D341Med (cell line): ENCODE measurements at regions not wholly inside any gene's neighbourhood (a gene's known extent, or its start where the extent isn't known, plus 50 kb on each side); places are given as distances from the start of the nearest gene placed in this dataset.

Source experiments
- DNase-seq: peaks from one replicate; pipeline ENCODE4 v3.0.0; 2012; ENCODE audit warnings: low spot score

GRCh38 chr2:151083856-151084795 is 177.5 kb downstream of the RBM43 start:
- no peak for DNase-seq

DNA sequence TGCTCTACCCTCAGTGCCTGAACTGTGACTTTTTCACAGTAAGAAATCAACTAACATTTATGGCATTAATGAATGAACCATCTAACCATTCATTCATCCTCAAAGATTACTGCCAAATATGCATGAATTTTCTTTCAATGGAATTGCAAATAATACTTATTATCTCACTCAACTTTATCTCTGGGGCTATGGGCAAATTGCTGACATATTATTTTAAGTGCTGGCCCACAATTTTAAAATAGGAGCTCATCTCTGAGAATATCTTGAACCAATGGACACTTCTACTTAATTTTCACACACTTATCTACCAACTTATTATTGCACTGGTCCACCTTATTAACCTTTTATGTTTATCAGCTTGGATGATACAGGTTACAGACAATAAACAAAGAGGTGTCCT is 182.8 kb downstream of the RBM43 start:
- DNase-seq, result no peak

GRCh38 chr2:151071906-151072305 is 189.8 kb downstream of the RBM43 start:
- DNase-seq, result no peak

- peak; percentile 20 for DNase-seq
Observed at GRCh38 chr2:151071382-151071781, 190.3 kb downstream of the RBM43 start.

GRCh38 chr2:151070253-151070652 is 191.4 kb downstream of the RBM43 start:
- DNase-seq, result no peak

GRCh38 chr2:151067658-151068369 is 193.8 kb downstream of the RBM43 start:
- no peak for DNase-seq

- no peak for DNase-seq
Observed at GRCh38 chr2:151063271-151063670, 198.4 kb downstream of the RBM43 start.

DNA sequence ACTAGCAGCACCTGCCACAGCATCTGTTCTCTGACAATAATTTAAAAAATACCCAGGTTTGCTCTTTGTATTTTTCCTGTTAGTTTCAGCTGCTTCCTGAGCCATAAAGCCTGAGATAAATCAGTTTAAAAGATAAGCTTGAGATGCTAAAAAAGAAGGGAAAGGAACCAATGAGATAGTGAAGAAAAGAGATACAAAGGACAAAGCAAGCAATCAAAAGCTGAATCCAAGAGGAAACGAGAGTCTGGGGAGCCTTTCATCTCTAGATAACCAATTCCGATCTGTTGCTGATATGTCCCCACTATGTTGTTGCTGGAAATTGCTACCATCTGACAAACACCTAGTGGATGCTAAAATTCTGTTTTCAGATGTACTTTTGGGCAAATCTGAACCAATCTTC is 201.4 kb downstream of the RBM43 start:
- DNase-seq, result no peak

- no peak for DNase-seq
Observed at GRCh38 chr2:151056870-151057269, 204.8 kb downstream of the RBM43 start.

- DNase-seq, result no peak
Observed at GRCh38 chr2:151053661-151053990, 208.0 kb downstream of the RBM43 start.

GRCh38 chr2:151052850-151053660 is 208.6 kb downstream of the RBM43 start:
- no peak for DNase-seq

DNA sequence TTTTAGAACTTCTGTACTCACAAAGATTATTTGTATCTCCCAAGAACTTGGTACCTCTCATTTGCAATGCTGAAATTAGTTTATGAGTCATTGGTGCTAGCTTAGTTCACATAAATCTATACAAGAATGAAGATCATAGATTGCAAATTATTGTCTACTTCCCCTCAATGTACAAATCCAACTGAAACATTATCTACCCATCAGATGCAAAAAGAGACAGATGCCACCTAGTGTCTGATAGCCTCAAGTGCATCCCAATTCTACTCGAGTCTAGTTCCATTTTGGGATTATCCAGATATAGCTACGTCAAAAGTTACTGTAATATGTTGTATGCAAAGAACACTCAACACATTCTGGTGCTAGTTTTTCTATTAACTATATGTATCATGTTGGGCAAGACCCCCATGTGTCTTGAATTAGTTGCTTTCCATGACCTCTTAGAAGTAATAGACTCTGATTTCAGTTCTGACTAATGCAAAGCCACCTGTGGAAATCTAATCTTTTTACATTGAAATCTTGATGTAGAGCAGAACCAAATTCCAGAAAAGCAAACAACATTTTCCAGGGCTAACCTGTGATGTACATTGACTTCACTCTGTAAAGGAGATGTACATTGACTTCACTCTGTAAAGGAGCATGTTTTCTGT is 210.0 kb downstream of the RBM43 start:
- DNase-seq, result peak; percentile 39

DNA sequence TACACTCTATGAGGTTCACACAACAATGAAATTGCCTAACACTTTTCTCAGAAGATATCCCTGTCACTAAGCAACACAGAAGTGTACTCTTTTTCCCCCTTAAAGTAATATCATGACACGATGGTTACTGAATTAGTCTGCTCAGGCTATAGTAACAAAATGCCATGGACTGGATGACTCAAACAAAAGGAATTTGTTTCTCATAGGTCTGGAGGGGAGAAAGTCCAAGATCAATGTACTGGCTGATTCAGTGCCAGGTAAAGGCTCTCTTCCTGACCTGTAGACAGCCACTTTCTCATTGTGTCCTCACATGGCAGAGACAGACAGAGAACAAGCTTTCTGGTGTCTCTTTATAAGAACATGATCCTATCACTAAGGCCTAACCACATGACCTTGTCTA is 211.9 kb downstream of the RBM43 start:
- no peak for DNase-seq

DNA sequence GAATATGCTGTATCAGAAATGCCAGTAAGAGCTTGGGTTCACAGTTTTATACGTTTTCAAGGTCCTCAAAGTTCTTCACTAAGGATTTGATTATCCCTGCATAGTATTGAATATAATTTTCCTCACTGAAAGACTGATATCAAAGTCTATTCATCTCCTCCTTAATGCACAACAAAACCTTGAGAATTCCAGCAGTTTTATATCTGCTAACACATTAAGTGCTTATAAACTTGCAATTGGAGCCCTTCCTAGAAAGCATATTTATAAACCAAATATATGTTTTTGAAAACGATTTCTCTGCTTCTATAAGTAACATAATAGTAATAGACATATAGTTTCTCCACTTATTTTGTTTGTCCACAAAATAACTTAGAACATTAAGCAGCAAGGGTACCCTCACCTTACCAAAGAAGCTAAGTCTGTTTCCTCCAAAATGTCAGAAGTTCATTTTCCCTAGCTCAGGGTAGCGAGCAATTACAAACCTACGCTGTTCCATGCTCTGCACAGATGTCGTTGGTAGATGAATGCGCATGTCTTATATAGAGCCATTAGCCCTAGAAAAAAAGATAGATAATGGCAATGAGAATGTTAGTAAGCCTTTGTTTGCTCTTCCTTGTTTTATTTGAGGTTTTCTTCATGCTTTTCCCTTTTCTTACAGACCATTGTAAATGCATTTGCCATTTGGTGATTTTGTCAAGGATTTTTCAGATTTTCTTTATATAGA is 213.2 kb downstream of the RBM43 start:
- no peak for DNase-seq

GRCh38 chr2:151043484-151043883 is 218.2 kb downstream of the RBM43 start:
- DNase-seq, result no peak

GRCh38 chr2:151042964-151043363 is 218.7 kb downstream of the RBM43 start:
- DNase-seq, result no peak

- DNase-seq, result peak; percentile 24
Observed at GRCh38 chr2:151040039-151040438, 221.6 kb downstream of the RBM43 start.

DNA sequence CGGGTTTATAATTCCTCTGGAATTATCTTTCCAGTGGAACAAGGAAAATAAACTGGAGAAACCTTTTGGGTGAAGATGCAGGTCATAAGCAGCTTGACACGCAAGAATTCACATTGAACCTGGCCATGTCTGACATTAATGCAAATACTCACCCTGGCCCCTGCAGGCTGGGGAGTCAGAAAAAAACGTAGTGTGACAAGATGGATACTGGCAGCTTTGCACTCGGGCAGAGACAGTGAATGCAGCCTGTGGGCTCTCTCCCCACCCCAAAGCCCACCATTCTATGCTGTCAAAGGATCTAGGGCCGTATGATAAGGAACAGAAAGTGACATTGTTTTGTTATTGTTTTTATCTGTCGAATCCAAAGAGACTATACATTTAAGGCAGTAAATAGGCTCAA is 223.1 kb downstream of the RBM43 start:
- no peak for DNase-seq

DNA sequence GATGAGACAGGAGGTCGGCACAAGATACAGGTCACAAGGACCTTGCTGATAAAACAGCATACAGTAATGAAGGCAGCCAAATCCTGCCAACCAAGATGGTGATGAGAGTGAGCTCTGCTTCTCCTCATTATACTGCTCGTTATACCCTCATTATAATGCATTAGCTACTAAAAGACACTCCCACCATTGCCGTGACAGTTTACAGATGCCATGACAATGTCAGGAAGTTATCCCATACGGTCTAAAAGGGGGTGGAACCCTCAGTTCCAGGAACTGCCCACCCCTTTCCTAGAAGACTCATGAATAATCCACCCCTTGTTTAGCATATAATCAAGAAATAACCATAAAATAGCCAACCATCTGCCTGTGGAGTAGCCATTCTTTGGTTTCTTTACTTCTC is 224.2 kb downstream of the RBM43 start:
- no peak for DNase-seq

- no peak for DNase-seq
Observed at GRCh38 chr2:151033271-151034248, 228.1 kb downstream of the RBM43 start.
